Left forelimb (tissue), 1 donor: ENCODE measurements at regions not wholly inside any gene's neighbourhood (a gene's known extent, or its start where the extent isn't known, plus 50 kb on each side); places are given as distances from the start of the nearest gene placed in this dataset.

Source experiments
- DNase-seq: peaks from one replicate; pipeline ENCODE4 v3.0.0-alpha.2; 2018; ENCODE audit warnings: low spot score

- DNase-seq, result no peak
Observed at GRCh38 chr2:215598376-215598975, 162.6 kb upstream of the FN1 start.

DNA sequence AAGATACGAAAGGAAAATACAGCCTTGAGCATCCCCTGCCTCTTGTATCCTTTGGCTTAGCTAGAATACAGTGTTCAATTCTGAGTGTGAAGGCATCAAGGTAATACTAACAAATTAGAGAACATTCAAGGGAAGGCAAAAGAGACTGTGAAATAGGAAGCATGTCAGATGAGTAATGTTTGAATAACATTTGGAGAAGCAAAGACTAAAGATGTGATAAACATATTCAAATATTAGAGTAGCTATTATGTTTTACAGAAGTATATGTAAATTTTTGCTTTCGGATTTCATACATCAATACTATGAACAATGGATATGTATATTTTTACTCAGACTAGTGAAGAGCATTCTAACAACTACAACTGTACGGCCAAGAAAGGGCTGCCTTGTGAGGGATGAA, 161.7 kb upstream of the FN1 start:
- no peak for DNase-seq

DNA sequence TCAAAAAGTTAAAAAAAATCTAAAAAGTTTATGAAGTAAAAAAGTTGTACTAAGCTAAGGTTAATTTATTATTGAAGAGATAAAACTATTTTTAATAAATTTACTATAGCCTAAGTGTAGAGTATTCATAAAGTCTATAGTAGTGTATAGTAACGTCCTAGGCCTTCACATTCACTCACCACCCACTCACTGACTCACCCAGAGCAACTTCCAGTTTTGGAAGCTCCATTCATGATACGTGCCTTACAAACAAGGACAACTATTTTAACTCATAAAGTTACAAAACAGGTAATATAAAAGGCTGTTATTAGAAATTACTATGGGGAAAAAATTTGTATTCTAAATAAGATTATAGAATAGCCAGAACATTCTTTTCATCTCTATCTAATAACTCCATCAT, 158.9 kb upstream of the FN1 start:
- no peak for DNase-seq

GRCh38 chr2:215590010-215590745, 154.3 kb upstream of the FN1 start:
- no peak for DNase-seq

GRCh38 chr2:215583881-215584280, 148.0 kb upstream of the FN1 start:
- no peak for DNase-seq

- DNase-seq, result no peak
Observed at GRCh38 chr2:215579809-215580208, 143.9 kb upstream of the FN1 start.

GRCh38 chr2:215577356-215577755, 141.5 kb upstream of the FN1 start:
- DNase-seq, result no peak

- DNase-seq, result no peak
Observed at GRCh38 chr2:215576572-215576971, 140.7 kb upstream of the FN1 start.

DNA sequence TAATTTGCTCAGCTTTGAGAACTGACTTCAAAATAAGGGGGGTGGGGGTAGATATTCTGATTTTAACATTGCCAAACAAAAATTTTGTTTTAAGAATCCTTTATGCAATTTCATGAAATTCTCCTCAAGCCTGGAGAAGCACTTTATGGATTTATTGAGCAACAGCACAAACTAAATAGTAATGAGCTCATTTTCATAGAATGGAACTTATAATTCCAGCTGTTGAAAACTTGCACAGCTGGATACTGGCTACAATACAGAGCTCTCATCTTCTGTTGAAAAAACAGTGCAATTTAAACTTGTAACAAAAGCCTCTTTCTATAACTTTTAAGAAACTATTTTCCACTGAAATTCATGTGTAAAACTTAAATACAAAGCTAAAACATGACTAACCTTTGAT, 137.6 kb upstream of the FN1 start:
- DNase-seq, result no peak

GRCh38 chr2:215572341-215572848, 136.5 kb upstream of the FN1 start:
- no peak for DNase-seq

DNA sequence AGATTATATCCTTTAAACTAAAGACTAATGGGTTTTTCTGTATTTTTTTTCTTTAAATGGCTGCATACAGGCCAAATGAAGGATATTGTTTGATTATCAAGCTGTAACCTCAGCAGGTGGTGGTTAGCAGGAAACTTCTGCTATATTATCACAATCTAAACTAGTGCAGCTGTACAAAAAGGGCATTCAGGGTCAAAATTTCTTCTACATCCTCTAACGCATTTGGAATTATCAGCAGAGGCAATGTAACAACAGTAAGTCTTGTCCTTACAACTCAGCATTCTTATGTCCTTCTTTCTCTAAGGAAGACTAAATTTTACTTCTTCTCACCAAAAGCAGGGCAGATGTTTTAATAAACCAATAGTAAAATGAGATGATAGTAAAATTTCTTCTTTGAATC, 135.8 kb upstream of the FN1 start:
- DNase-seq, result no peak

DNA sequence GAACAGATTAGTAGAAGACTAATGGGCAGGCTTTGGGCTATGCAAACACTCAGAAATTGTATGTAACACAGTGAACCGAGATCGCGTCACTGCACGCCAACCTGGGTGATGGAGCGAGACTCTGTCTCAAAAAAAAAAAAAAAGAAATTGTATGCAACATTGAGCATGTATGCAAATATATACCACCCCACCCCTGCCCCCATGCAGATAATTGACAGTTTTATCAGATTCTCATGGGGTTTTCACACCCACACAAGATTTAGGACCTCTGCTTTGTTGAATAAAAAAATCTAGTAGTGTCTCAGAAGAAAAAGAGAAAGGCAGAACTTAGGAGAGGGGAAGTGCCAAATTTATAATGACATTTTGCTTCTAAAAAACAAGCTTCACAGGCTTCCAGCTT, 131.6 kb upstream of the FN1 start:
- no peak for DNase-seq

GRCh38 chr2:215565897-215566296, 130.0 kb upstream of the FN1 start:
- no peak for DNase-seq

GRCh38 chr2:215557701-215558100, 121.8 kb upstream of the FN1 start:
- DNase-seq, result no peak

DNA sequence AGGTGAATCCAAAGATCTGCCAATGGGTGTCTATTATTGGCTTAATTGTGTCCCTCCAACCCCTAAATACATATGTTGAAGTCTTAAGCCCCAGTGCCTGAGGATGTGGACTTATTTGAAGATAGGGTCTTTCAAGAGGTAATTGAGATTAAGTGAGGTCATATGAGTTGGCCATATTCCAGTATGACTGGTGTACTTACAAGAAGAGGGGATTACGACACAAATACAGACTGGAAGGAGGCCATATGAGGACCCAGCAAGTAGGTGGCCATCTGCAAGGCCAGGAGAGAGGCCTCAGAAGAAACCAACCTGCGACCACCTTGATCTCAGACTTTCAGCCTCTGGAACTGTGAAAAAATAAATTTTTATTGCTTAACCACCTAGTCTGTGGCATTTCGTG, 121.1 kb upstream of the FN1 start:
- DNase-seq, result no peak

DNA sequence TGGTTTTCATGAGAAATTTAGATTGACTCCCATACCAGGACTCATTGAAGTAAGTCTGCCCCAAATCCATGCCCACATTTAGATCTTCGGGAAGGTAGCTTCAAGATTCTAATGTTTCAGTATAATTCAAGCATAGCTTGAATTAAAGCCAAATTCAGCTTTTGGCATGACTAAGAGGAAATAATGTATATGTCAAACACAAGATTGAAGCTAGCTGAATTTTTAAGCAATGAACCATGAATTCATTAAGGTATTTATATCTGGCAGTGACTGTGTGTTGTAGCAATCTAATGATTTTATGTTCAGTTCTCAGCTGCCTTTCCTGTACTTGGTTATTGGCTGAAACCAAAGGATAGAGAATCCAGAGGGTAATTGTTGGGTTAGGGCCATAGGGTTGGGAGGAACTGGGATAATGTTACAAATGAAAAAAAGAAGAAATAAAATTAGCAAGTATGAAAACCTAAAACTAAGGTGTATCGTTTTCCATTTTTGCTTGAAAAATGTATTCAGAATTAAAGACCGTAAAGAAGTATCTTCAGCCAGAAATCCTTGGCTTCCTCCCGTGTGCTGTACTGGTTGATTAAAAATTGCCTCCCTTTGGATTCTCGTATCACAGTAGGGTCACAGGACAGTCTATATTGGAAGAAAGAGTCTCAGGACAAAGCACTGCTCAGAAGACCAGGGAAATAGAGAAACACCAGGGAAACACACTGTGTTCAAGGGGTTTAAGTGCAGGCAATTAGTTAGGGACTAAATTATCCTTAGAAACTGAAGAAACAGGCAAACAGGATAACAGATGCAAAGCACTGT, 119.0 kb upstream of the FN1 start:
- DNase-seq, result no peak

DNA sequence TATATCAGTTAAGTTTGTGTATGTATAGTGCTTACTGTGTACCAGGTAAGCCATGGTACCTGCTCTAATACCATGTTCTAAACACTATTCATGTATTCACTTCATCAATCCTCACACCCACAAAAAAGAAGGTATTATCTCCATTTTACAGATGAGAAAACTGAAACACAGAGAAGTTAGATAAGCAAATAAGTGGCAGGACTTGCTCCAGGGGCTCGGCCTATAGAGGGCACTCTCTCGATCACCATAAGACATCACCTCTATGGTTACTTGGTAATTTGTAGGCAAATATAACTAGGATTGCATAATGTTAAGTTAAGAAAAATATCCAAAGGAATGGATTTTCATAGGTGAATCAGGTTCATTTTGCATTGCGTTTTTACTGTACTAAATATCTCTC, 118.1 kb upstream of the FN1 start:
- no peak for DNase-seq

GRCh38 chr2:215552144-215552580, 116.3 kb upstream of the FN1 start:
- no peak for DNase-seq

DNA sequence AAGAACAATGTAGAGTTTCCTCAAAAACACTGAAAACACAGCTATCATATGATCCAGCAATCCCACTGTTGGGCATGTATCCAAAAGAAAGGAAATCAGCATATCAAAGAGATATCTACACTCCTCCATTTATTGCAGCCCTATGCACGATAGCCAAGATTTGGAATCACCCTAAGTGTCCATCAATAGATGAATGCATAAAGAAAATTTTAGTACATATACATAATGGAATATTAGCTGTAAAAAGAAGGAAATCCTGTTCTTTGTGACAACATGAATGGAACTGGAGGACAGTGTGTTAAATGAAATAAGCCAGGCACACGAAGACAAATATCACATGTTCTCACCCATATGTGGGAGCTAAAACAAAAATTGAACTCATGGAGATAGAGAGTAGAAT, 114.5 kb upstream of the FN1 start:
- DNase-seq, result no peak

DNA sequence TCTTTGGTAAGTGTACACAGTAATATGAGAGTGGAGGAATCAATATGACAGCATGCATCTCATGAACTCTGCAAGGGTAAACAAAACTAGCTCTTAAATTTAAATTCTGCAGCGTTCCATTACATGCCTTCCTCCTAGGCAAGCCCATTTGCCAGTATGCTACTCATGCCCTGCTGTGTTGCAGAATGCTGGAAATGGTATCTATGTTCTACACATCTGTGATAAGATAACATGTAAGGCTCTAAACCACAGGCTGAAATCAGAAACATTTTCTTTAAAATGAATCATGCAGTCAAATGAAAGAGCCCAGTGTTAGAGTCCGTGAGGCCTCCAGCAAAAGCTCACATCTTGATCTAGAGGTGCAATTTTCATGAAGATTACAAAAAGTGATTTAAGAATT, 112.8 kb upstream of the FN1 start:
- no peak for DNase-seq

DNA sequence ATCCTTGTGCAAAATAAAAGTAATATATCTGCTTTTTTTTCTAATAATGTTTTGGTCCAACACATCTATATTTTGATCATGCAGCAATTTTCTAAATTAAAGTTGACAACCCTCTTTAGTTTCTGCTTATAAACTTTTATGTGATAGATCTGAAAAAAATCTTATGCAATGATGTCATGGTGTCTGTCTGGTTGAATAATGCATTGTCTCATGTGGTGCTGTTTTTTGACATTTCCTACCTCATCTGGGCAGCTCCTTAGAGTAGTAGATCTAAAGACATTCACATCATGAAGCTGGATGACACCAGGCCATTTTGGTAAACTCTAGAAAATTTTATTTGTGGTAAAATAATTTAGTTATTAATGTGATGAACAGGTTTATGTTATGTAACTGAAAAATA, 106.8 kb upstream of the FN1 start:
- DNase-seq, result no peak

GRCh38 chr2:215540658-215541057, 104.8 kb upstream of the FN1 start:
- no peak for DNase-seq

DNA sequence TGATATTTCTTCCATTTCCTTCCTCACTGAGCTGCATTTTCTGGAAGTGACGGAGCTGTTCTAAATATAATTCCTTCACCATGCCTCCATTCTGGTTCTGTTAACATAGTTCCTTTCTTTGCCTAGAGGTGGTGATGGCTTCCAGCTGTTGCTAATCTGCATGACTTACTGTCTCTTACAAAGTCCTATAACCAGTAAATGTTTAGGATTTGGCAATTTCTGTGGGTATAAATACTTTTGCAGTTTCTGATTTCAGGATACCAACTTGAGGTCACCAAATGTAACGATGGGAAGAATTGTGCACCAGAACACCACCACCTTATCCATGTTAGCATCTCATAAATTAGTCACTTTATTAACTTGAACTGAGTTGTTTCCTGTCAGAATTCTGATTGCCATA, 101.7 kb upstream of the FN1 start:
- no peak for DNase-seq
